ENCODE measurements at regions not wholly inside any gene's neighbourhood (a gene's known extent, or its start where the extent isn't known, plus 50 kb on each side); places are given as distances from the start of the nearest gene placed in this dataset.

DNA sequence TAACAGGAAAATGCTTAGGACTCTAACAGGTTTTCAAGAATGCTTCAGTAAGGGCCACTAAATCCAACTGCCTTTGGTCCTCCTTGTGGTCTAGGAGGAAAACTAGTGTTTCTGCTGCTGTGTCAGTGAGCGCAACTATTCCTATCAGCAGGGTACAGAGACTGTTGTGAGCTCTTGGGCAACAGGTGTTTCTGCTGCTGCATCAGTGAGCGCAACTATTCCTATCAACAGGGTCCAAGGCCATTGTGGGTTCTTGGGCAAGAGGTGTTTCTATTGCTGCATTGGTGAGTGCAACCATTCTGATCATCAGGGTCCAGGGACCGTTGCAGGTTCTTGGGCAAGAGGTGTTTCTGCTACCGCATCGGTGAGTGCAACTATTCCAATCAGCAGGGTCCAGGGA lies 256.3 kb downstream of the CDH10 start:
- no peak for DNase-seq (ENCODE audit: low read depth)
- TF ChIP-seq CTCF (conservative IDR thresholded peaks at IDR 0.05; ENCODE audit: low read depth, low read length) = no peak
- no peak overlapping the region for H3K4me3 ChIP-seq (ENCODE audit: low read length)

DNA sequence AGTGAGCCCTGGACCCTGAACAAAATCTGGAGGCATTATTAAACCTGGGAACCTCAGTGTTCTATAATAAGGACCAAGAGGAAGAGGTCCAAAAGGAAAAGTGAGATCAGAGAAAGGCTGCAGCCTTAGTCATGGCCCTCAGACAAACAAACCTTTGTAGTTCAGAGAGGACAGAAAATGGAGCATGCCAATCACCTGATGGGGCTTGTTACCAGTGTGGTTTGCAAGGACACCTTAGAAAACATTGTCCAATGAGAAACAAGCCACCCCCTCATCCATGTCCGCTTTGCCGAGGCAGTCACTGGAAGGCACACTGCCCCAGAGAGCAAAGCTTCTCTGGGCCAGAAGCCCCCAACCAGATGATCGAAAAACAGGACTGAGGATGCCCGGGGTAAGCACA lies 254.8 kb downstream of the CDH10 start:
- no peak for DNase-seq (ENCODE audit: low read depth)
- H3K4me3 ChIP-seq (ENCODE audit: low read length) = no peak overlapping the region
- TF ChIP-seq CTCF (conservative IDR thresholded peaks at IDR 0.05; ENCODE audit: low read depth, low read length) = no peak

DNA sequence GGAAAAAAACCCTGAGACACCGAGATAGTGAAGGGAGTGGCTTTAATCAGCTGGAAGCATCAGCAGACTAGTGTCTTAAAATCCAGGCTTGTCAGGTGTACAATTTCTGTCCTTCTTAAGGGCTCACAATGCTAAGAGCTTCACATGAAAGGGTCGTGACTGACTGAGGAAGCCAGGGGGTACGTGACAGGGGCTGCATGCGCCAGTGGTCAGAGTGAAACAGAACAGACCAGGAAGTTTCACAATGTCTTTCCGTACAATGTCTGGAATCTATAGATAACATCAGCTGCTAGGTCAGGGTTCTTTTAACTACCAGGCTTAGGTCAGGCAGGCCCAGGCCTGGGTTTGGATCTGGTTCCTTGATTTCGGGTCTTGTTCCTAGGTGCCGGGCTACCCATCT lies 253.0 kb downstream of the CDH10 start:
- no peak overlapping the region for H3K4me3 ChIP-seq (ENCODE audit: low read length)
- DNase-seq (ENCODE audit: low read depth) = no peak
- TF ChIP-seq CTCF (conservative IDR thresholded peaks at IDR 0.05; ENCODE audit: low read depth, low read length) = no peak

- H3K4me3 ChIP-seq (ENCODE audit: low read length) = no peak overlapping the region
- DNase-seq (ENCODE audit: low read depth) = no peak
- no peak for TF ChIP-seq CTCF (conservative IDR thresholded peaks at IDR 0.05; ENCODE audit: low read depth, low read length)
These were observed 247.2 kb downstream of the CDH10 start for GRCh38 chr5:24397601-24398000.

DNA sequence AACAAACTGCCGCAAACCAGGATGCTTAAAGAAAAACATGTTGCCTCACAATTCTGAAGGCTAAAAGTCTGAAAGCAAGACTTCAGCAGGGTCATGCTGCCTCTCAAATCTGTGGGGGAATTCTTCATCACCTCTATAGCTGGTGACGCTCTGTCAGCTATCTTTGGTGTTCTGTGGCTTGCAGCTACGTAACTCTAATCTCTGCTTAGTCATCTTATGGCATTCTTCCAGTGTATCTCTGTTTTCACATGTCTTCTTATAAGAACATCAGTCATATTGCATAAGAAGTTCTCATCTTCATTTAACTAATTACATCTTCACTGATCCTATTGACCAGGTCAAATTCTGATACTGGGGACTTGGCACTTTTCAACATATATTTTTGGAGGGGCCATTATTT lies 243.0 kb downstream of the CDH10 start:
- DNase-seq (ENCODE audit: low read depth) = no peak
- no peak overlapping the region for H3K4me3 ChIP-seq (ENCODE audit: low read length)
- TF ChIP-seq CTCF (conservative IDR thresholded peaks at IDR 0.05; ENCODE audit: low read depth, low read length) = no peak

DNA sequence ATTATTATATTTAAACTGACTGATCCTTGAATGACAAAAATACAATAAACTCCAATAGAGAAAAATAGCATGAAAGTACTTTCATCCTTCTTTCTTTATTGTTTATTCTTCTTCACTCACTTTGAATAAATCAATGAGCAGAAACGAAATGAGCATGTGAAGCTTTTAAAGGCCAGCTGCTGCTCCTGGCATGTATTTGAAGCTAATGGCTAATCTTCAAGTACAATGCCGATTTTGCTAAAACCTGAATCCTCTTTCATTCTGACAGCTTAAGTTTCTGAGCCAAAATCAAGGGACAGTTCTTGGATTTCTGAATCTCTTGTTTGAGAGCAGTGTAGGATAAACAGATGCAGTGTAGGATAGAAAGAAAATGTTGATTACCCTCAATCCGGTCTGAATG lies 237.3 kb downstream of the CDH10 start:
- no peak overlapping the region for H3K4me3 ChIP-seq (ENCODE audit: low read length)
- no peak for DNase-seq (ENCODE audit: low read depth)
- no peak for TF ChIP-seq CTCF (conservative IDR thresholded peaks at IDR 0.05; ENCODE audit: low read depth, low read length)

DNA sequence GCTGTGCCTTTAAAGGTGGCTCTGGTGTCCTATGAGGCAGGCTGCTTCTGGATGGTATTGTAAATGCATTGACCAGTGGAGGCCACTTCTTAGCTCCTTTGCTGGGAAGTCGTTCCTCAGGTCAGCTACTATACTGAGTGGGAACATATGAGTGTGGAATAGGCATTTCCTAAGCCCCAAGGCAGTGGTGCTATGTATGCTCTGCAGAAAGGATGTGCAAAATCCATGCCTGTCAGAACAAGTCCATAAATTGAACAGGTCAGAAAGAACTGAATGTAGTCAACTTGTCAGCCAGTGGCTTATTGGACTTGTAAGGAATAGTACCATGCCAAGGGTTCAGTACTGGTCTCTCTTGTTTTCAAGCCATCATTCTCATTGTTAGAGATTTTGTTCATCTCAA lies 216.4 kb downstream of the CDH10 start:
- no peak overlapping the region for H3K4me3 ChIP-seq (ENCODE audit: low read length)
- no peak for TF ChIP-seq CTCF (conservative IDR thresholded peaks at IDR 0.05; ENCODE audit: low read depth, low read length)
- DNase-seq (ENCODE audit: low read depth) = no peak

Measured in retinal pigment epithelial cell (primary cell).